ENCODE measurements at regions not wholly inside any gene's neighbourhood (a gene's known extent, or its start where the extent isn't known, plus 50 kb on each side); places are given as distances from the start of the nearest gene placed in this dataset.

GRCh38 chr3:116630494-116630893 is 79.1 kb upstream of the TUSC7 start:
- FAIRE-seq (no peak), DNase-seq (ENCODE audit: low spot score) (no peak)

- DNase-seq (ENCODE audit: low spot score) (no peak), FAIRE-seq (no peak)
Measured at GRCh38 chr3:116639641-116640040, 69.9 kb upstream of the TUSC7 start.

- FAIRE-seq (no peak), DNase-seq (ENCODE audit: low spot score) (no peak)
Measured at GRCh38 chr3:116640109-116640508, 69.5 kb upstream of the TUSC7 start.

GRCh38 chr3:116643001-116643400 is 66.6 kb upstream of the TUSC7 start:
- no peak for FAIRE-seq
- DNase-seq (ENCODE audit: low spot score) = no peak

- DNase-seq (ENCODE audit: low spot score) (no peak), FAIRE-seq (no peak)
Measured at GRCh38 chr3:116647996-116648395, 61.6 kb upstream of the TUSC7 start.
